ENCODE measurements at regions not wholly inside any gene's neighbourhood (a gene's known extent, or its start where the extent isn't known, plus 50 kb on each side); places are given as distances from the start of the nearest gene placed in this dataset.
"Not testable (repeated sequence)": the region's sequence is repeated elsewhere in the genome, so short reads cannot be mapped to it uniquely, and the experiment has no call there.

DNA sequence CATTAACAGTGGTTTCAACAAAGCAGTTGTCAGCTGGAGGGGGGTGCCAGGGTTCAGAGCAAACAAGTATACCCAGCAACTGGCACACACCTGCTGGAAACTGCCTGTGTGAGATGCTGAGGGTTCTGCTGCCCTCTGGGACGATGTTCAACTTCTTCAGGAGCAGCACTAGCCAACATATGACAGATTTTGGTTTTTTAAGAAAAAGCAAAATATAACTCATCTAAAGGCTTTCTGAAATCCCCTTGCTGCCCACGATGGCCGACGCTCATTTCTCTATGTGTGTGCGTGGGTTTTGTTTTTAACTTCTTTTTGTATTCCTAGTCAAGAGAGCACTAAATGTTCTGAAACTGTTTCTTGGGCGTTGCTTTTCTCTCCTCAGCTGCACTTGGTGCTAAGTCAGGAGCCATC, 79.9 kb downstream of the MRPL57 start:
- no peak overlapping the region for H3K27ac ChIP-seq

DNA sequence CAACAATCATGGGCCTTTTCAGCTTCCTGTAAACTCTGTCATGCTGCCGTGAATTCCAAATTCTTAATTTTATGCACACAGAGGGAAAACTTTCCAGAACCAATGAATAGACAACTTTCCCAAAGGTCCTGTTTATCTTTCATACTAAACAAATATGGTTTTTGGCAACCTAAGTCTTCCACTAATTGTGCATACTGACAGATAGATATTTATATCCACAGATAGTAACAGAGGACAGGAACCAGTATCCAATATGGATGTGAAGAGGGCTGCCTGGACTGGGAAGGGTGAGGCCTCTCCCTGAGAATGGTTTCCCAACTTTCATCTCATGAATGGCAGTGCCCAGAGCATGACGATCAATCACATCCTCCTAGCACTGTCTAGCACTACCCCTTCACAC, 80.4 kb downstream of the MRPL57 start:
- TF ChIP-seq, protein P1, sequence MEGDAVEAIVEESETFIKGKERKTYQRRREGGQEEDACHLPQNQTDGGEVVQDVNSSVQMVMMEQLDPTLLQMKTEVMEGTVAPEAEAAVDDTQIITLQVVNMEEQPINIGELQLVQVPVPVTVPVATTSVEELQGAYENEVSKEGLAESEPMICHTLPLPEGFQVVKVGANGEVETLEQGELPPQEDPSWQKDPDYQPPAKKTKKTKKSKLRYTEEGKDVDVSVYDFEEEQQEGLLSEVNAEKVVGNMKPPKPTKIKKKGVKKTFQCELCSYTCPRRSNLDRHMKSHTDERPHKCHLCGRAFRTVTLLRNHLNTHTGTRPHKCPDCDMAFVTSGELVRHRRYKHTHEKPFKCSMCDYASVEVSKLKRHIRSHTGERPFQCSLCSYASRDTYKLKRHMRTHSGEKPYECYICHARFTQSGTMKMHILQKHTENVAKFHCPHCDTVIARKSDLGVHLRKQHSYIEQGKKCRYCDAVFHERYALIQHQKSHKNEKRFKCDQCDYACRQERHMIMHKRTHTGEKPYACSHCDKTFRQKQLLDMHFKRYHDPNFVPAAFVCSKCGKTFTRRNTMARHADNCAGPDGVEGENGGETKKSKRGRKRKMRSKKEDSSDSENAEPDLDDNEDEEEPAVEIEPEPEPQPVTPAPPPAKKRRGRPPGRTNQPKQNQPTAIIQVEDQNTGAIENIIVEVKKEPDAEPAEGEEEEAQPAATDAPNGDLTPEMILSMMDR (IDR thresholded peaks at IDR 0.05; ENCODE audit: low read depth, low read length) = no peak
- Histone ChIP-seq H3K27ac (no peak overlapping the region), H3K4me3 (ENCODE audit: low read depth, low read length) (no peak overlapping the region), H3K9me3 (ENCODE audit: severe bottlenecking) (no peaks in the 10 kb centered on the region), H3K27me3 (ENCODE audit: insufficient read depth, low read depth, severe bottlenecking) (no peaks in the 10 kb centered on the region), H3K36me3 (no peaks in the 10 kb centered on the region)
- no peak for DNase-seq

More for the DNA sequence above, 79.9 kb downstream of the MRPL57 start:
- TF ChIP-seq, protein P1 (IDR thresholded peaks at IDR 0.05; ENCODE audit: low read depth, low read length) = no peak
- Histone ChIP-seq H3K27me3 (ENCODE audit: insufficient read depth, low read depth, severe bottlenecking) (no peaks in the 10 kb centered on the region), H3K36me3 (no peaks in the 10 kb centered on the region), H3K9me3 (ENCODE audit: severe bottlenecking) (no peaks in the 10 kb centered on the region), H3K4me3 (ENCODE audit: low read depth, low read length) (no peak overlapping the region)
- no peak for DNase-seq

DNA sequence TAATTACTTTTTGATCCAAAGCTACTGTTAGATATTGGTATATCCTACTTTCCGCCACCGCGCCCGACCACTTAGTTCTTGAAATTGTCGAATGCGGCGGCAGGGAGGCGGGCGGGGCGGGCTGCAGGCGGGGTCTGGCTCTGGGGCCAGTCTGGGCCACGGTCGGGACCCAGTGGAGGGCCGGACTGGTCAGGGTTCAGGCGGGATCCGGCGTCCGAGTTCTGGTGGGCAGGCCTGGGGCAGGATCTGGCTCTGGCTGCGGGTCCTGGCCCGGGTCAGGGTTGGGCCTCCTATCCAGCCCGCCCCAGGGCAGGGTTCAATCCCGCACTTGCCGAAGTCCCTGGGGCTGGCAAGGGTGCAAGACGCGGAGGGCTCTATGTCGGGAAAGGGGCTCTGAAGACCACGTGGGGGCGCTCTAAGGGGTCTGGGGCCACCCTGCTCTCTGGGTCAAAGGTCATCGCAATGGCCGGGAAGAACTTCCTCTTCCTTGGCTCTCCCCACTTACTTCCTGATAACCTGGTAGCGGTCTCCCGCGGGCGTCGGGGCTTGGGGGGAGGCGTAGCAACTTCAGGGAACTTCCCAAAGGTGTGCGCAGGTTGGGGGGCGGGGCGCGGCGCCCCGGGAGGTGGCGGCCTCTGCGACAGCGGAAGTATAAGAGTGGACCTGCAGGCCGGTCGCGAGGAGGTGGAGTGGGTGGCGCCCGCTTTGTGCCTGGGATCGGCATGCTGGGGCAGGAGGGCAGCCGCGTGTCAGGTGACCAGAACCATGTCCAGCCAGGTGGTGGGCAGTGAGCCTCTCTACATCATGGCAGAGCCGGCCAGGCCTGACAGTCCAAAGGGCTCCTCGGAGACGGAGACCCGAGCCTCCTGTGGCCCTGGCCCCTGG, 83.4 kb downstream of the MRPL57 start:
- no peak overlapping the region for H3K27ac ChIP-seq
- H3K27me3 ChIP-seq (ENCODE audit: insufficient read depth, low read depth, severe bottlenecking) = no peaks in the 10 kb centered on the region
- no peak overlapping the region for H3K4me3 ChIP-seq (ENCODE audit: low read depth, low read length)
- TF ChIP-seq, protein P1 (IDR thresholded peaks at IDR 0.05; ENCODE audit: low read depth, low read length) = no peak
- DNase-seq = no peak
- H3K9me3 ChIP-seq (ENCODE audit: severe bottlenecking) = no peaks in the 10 kb centered on the region
- no peaks in the 10 kb centered on the region for H3K36me3 ChIP-seq

DNA sequence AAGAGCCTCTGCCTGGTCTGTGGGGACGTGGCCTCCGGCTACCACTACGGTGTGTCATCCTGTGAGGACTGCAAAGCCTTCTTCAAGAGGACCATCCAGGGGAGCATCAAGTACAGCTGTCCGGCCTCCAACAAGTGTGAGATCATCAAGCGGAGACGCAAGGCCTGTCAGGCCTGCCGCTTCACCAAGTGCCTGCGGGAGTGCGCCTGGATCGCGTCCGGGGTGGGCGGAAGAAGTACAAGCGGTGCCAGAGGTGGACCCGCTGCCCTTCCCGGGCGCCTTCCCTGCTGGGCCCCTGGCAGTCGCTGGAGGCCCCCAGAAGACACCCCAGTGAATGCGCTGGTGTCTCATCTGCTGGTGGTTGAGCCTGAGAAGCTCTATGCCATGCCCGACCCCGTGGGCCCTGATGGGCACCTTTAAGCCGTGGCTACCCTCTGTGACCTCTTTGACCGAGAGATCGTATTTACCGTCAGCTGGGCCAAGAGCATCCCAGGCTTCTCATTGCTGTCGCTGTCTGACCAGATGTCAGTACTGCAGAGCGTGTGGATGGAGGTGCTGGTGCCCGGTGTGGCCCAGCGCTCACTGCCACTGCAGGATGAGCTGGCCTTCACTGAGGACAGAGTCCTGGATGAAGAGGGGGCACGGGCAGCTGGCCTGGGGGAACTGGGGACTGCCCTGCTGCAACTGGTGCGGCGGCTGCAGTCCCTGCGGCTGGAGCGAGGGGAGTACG, 84.3 kb downstream of the MRPL57 start:
- H3K27me3 ChIP-seq (ENCODE audit: insufficient read depth, low read depth, severe bottlenecking); H3K36me3 ChIP-seq; H3K27ac ChIP-seq; DNase-seq; H3K9me3 ChIP-seq (ENCODE audit: severe bottlenecking); H3K4me3 ChIP-seq (ENCODE audit: low read depth, low read length): not testable (repeated sequence)

DNA sequence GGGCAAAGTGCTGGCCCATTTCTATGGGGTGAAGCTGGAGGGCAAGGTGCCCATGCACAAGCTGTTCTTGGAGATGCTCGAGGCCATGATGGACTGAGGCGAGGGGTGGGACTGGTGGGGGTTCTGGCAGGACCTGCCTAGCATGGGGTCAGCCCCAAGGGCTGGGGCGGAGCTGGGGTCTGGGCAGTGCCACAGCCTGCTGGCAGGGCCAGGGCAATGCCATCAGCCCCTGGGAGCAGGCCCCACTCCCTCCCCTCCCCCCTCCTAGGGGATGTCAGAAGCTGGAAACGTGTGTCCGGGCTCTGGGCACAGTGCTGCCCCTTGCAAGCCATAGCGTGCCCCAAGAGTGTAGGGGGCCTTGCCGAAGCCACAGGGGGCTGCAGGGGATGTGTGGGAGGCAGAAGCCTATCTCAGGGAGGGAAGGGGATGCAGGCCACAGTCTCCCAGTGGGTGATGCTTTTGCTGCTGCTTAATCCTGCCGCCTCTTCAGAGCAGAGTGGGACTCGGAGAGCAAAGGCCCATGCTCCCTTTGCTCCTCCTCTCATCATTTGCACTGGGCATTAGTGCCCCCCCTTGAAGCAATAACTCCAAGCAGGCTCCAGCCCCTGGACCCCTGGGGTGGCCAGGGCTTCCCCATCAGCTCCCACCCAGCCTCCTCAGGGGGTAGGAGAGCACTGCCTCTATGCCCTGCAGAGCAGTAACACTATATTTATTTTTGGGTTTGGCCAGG, 85.2 kb downstream of the MRPL57 start:
- not testable (repeated sequence) for H3K4me3 ChIP-seq (ENCODE audit: low read depth, low read length); DNase-seq; H3K36me3 ChIP-seq; H3K27me3 ChIP-seq (ENCODE audit: insufficient read depth, low read depth, severe bottlenecking); H3K9me3 ChIP-seq (ENCODE audit: severe bottlenecking); H3K27ac ChIP-seq

DNA sequence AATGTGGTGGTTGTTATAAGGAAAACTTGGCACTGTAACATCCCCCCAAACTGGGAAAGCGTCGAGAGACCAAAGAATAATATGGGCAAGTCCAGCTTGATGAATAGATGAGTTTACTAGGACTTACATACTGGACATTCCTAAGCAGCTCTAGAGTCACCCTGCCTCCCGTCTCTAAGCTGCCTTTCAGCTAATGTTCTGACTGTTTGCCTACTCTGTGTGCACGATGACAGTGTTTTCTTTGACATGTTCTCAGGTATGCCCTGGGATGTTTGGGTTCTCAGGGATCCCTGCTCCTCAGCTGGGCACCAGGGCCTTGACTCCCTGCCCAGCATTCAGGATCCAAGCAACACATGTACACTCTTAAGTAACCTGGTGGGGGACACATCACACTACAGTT, 87.5 kb downstream of the MRPL57 start:
- not testable (repeated sequence) for H3K27me3 ChIP-seq (ENCODE audit: insufficient read depth, low read depth, severe bottlenecking); DNase-seq; H3K36me3 ChIP-seq; H3K4me3 ChIP-seq (ENCODE audit: low read depth, low read length); H3K27ac ChIP-seq; H3K9me3 ChIP-seq (ENCODE audit: severe bottlenecking)

DNA sequence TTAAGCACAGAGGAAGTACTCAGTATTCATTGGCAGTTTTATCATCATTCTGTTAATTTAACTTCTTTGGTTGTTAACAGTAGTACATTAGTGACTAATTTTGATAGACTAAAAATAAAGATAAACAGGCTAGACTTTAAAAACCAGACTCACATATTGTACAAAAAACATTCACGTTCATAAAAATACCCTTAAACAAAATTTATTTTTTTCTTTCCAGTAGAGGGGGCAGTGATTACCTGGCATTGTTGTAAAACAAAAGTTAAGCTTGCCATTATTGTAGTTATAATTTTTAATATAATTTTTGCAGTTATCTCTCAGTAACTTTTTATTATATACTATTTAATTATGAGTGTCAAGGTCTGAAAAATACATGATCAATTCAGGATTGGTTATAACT, 92.0 kb downstream of the MRPL57 start:
- H3K9me3 ChIP-seq (ENCODE audit: severe bottlenecking); H3K4me3 ChIP-seq (ENCODE audit: low read depth, low read length); H3K36me3 ChIP-seq; H3K27me3 ChIP-seq (ENCODE audit: insufficient read depth, low read depth, severe bottlenecking); DNase-seq; H3K27ac ChIP-seq: not testable (repeated sequence)

DNA sequence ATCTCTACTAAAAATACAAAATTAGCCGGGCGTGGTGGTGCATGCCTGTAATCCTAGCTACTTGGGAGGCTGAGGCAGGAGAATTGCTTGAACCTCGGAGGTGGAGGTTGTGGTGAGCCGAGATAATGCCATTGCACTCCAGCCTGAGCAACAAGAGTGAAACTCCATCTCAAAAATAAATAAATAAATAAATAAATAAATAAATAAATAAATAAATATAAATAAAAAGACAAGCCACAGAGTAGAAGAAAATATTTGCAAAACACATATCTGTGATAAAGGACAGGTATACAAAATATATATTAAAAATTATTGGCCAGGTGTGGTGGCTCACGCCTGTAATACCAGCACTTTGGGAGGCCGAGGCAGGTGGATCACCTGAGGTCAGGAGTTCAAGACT, 96.0 kb downstream of the MRPL57 start:
- not testable (repeated sequence) for H3K27me3 ChIP-seq (ENCODE audit: insufficient read depth, low read depth, severe bottlenecking); H3K9me3 ChIP-seq (ENCODE audit: severe bottlenecking); DNase-seq; H3K4me3 ChIP-seq (ENCODE audit: low read depth, low read length); H3K36me3 ChIP-seq; H3K27ac ChIP-seq

DNA sequence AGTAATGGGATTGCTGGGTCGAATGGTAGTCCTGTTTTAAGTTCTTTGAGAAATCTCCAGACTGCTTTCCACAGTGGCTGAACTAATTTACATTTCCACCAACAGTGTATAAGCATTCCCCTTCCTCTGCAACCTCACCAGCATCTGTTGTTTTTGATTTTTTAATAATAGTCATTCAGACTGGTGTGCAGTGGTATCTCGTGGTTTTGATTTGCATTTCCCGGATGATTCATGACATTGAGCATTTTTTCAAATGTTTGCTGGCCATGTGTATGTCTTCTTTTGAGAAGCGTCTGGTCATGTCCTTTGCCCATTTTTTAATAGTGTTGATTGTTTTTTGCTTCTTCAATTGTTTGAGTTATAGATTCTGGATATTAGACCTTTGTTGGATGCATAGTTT, 98.0 kb downstream of the MRPL57 start:
- DNase-seq; H3K27ac ChIP-seq; H3K4me3 ChIP-seq (ENCODE audit: low read depth, low read length); H3K27me3 ChIP-seq (ENCODE audit: insufficient read depth, low read depth, severe bottlenecking); H3K36me3 ChIP-seq; H3K9me3 ChIP-seq (ENCODE audit: severe bottlenecking): not testable (repeated sequence)

Measured in WERI-Rb-1 (cell line).